ES-I3 (cell line): ENCODE measurements at regions not wholly inside any gene's neighbourhood (a gene's known extent, or its start where the extent isn't known, plus 50 kb on each side); places are given as distances from the start of the nearest gene placed in this dataset.
"Not testable (repeated sequence)": the region's sequence is repeated elsewhere in the genome, so short reads cannot be mapped to it uniquely, and the experiment has no call there.

Source experiments
- H3K36me3 ChIP-seq: 2 replicates; pipeline ENCODE4 v1.6.1; 2013; ENCODE audit warnings: mild to moderate bottlenecking, low read length, control low read depth, moderate library complexity; ENCODE audit not compliant: insufficient read depth
- H3K4me1 ChIP-seq: 2 replicates; pipeline ENCODE4 v1.6.1; 2013; ENCODE audit warnings: mild to moderate bottlenecking, control low read depth, low read length; ENCODE audit not compliant: insufficient read depth
- H3K9ac ChIP-seq: 2 replicates; pipeline ENCODE4 v1.6.1; 2013; ENCODE audit warnings: low read depth, mild to moderate bottlenecking, low read length, moderate library complexity
- H3K9me3 ChIP-seq: 2 replicates; pipeline ENCODE4 v1.6.1; 2013; ENCODE audit warnings: mild to moderate bottlenecking, low read length, moderate library complexity; ENCODE audit not compliant: control insufficient read depth, insufficient read depth

GRCh38 chr2:88802026-88802425 is 110.6 kb downstream of the RPIA start:
- H3K9ac ChIP-seq, H3K36me3 ChIP-seq, H3K4me1 ChIP-seq, H3K9me3 ChIP-seq: not testable (repeated sequence)

GRCh38 chr2:88807237-88807962 is 115.9 kb downstream of the RPIA start:
- Histone ChIP-seq H3K36me3 (no peaks in the 10 kb centered on the region), H3K9ac (no peak overlapping the region), H3K4me1 (no peaks in the 10 kb centered on the region), H3K9me3 (no peaks in the 10 kb centered on the region)

GRCh38 chr2:88808083-88808482 is 116.6 kb downstream of the RPIA start:
- no peaks in the 10 kb centered on the region for H3K4me1 ChIP-seq

GRCh38 chr2:88808652-88809051 is 117.2 kb downstream of the RPIA start:
- H3K36me3 ChIP-seq: no peaks in the 10 kb centered on the region
- no peak overlapping the region for H3K9ac ChIP-seq
- no peaks in the 10 kb centered on the region for H3K4me1 ChIP-seq
- H3K9me3 ChIP-seq: no peaks in the 10 kb centered on the region

More at GRCh38 chr2:88808083-88808482, 116.6 kb downstream of the RPIA start:
- no peaks in the 10 kb centered on the region for H3K36me3 ChIP-seq
- no peaks in the 10 kb centered on the region for H3K9me3 ChIP-seq
- no peak overlapping the region for H3K9ac ChIP-seq

GRCh38 chr2:88809216-88809615 is 117.7 kb downstream of the RPIA start:
- H3K36me3 ChIP-seq: no peaks in the 10 kb centered on the region
- no peaks in the 10 kb centered on the region for H3K4me1 ChIP-seq
- H3K9ac ChIP-seq: no peak overlapping the region
- no peaks in the 10 kb centered on the region for H3K9me3 ChIP-seq

GRCh38 chr2:88810017-88810416 is 118.5 kb downstream of the RPIA start:
- H3K9me3 ChIP-seq: no peaks in the 10 kb centered on the region
- H3K9ac ChIP-seq: no peak overlapping the region
- H3K36me3 ChIP-seq: no peaks in the 10 kb centered on the region
- no peaks in the 10 kb centered on the region for H3K4me1 ChIP-seq

- H3K4me1 ChIP-seq: no peaks in the 10 kb centered on the region
- no peaks in the 10 kb centered on the region for H3K9me3 ChIP-seq
- no peak overlapping the region for H3K9ac ChIP-seq
- no peaks in the 10 kb centered on the region for H3K36me3 ChIP-seq
Measured at GRCh38 chr2:88810488-88810887, 119.0 kb downstream of the RPIA start.

GRCh38 chr2:88811233-88811632 is 119.8 kb downstream of the RPIA start:
- Histone ChIP-seq H3K4me1 (no peaks in the 10 kb centered on the region), H3K9ac (no peak overlapping the region), H3K36me3 (no peaks in the 10 kb centered on the region), H3K9me3 (no peaks in the 10 kb centered on the region)

GRCh38 chr2:88811681-88812080 is 120.2 kb downstream of the RPIA start:
- Histone ChIP-seq H3K4me1 (no peaks in the 10 kb centered on the region), H3K9ac (no peak overlapping the region), H3K36me3 (no peaks in the 10 kb centered on the region), H3K9me3 (no peaks in the 10 kb centered on the region)

- H3K4me1 ChIP-seq: no peaks in the 10 kb centered on the region
- H3K36me3 ChIP-seq: no peaks in the 10 kb centered on the region
- no peaks in the 10 kb centered on the region for H3K9me3 ChIP-seq
- no peak overlapping the region for H3K9ac ChIP-seq
Measured at GRCh38 chr2:88813612-88814011, 122.1 kb downstream of the RPIA start.

- Histone ChIP-seq H3K9ac (no peak overlapping the region), H3K36me3 (no peaks in the 10 kb centered on the region), H3K4me1 (no peaks in the 10 kb centered on the region), H3K9me3 (no peaks in the 10 kb centered on the region)
Measured at GRCh38 chr2:88815282-88815681, 123.8 kb downstream of the RPIA start.

GRCh38 chr2:88815697-88816096 is 124.2 kb downstream of the RPIA start:
- no peaks in the 10 kb centered on the region for H3K36me3 ChIP-seq
- H3K9ac ChIP-seq: no peak overlapping the region
- no peaks in the 10 kb centered on the region for H3K4me1 ChIP-seq
- no peaks in the 10 kb centered on the region for H3K9me3 ChIP-seq

GRCh38 chr2:88818381-88818780 is 126.9 kb downstream of the RPIA start:
- no peaks in the 10 kb centered on the region; the same call in 1 of the 2 replicates for H3K9me3 ChIP-seq
- no peak overlapping the region for H3K9ac ChIP-seq
- H3K36me3 ChIP-seq: no peaks in the 10 kb centered on the region
- no peaks in the 10 kb centered on the region for H3K4me1 ChIP-seq

GRCh38 chr2:88824951-88825350 is 133.5 kb downstream of the RPIA start:
- no peak overlapping the region for H3K9ac ChIP-seq
- no peaks in the 10 kb centered on the region for H3K36me3 ChIP-seq

GRCh38 chr2:88826399-88826798 is 134.9 kb downstream of the RPIA start:
- H3K9me3 ChIP-seq: no peaks in the 10 kb centered on the region; the same call in 1 of the 2 replicates
- H3K4me1 ChIP-seq: no peaks in the 10 kb centered on the region
- H3K9ac ChIP-seq: no peak overlapping the region
- no peaks in the 10 kb centered on the region for H3K36me3 ChIP-seq

More at GRCh38 chr2:88824951-88825350, 133.5 kb downstream of the RPIA start:
- Histone ChIP-seq H3K4me1 (no peaks in the 10 kb centered on the region), H3K9me3 (no peaks in the 10 kb centered on the region; the same call in 1 of the 2 replicates)
